NCI-H748 (cell line): ENCODE measurements at regions not wholly inside any gene's neighbourhood (a gene's known extent, or its start where the extent isn't known, plus 50 kb on each side); places are given as distances from the start of the nearest gene placed in this dataset.
"Not testable (repeated sequence)": the region's sequence is repeated elsewhere in the genome, so short reads cannot be mapped to it uniquely, and the experiment has no call there.

Source experiments
- DNase-seq: peaks from one replicate; lab custom pipeline; 2025; ENCODE audit not compliant: unreplicated experiment; lab: John Stamatoyannopoulos, UW

GRCh38 chrX:149420566-149420965, 84.5 kb downstream of the IDS start:
- not testable (repeated sequence) for DNase-seq

- no peak for DNase-seq
These were observed 107.1 kb downstream of the IDS start for GRCh38 chrX:149398027-149398426.

GRCh38 chrX:149392921-149393320, 112.2 kb downstream of the IDS start:
- DNase-seq = peak; percentile 31

GRCh38 chrX:149383852-149384251, 121.3 kb downstream of the IDS start:
- no peak for DNase-seq

GRCh38 chrX:149374751-149375150, 130.4 kb downstream of the IDS start:
- DNase-seq = no peak

- DNase-seq = no peak
These were observed 132.2 kb downstream of the IDS start for GRCh38 chrX:149372866-149373265.

- no peak for DNase-seq
These were observed 133.1 kb downstream of the IDS start for GRCh38 chrX:149371986-149372385.

- no peak for DNase-seq
These were observed 135.0 kb downstream of the IDS start for GRCh38 chrX:149370097-149370496.

GRCh38 chrX:149365552-149365951, 139.6 kb downstream of the IDS start:
- DNase-seq = no peak

GRCh38 chrX:149365061-149365460, 140.0 kb downstream of the IDS start:
- DNase-seq = no peak

- DNase-seq = no peak
These were observed 141.1 kb downstream of the IDS start for GRCh38 chrX:149363965-149364364.

GRCh38 chrX:149346306-149346705, 158.8 kb downstream of the IDS start:
- no peak for DNase-seq

- DNase-seq = no peak
These were observed 182.8 kb downstream of the IDS start for GRCh38 chrX:149322316-149322715.

GRCh38 chrX:149313871-149314371, 191.2 kb downstream of the IDS start:
- DNase-seq = no peak

- DNase-seq = no peak
These were observed 192.1 kb downstream of the IDS start for GRCh38 chrX:149312988-149313387.

- no peak for DNase-seq
These were observed 193.0 kb downstream of the IDS start for GRCh38 chrX:149312097-149312496.

- no peak for DNase-seq
These were observed 202.4 kb downstream of the IDS start for GRCh38 chrX:149302705-149303104.

GRCh38 chrX:149298111-149298510, 207.0 kb downstream of the IDS start:
- DNase-seq = no peak

- DNase-seq = peak; percentile 23
These were observed 209.0 kb downstream of the IDS start for GRCh38 chrX:149296092-149296491.

GRCh38 chrX:149286940-149287349, 218.2 kb downstream of the IDS start:
- DNase-seq = peak; percentile 12

GRCh38 chrX:149284616-149285015, 220.5 kb downstream of the IDS start:
- DNase-seq = no peak

- no peak for DNase-seq
These were observed 221.3 kb downstream of the IDS start for GRCh38 chrX:149283853-149284252.

- DNase-seq = no peak
These were observed 222.2 kb downstream of the IDS start for GRCh38 chrX:149282909-149283308.

GRCh38 chrX:149280011-149280410, 225.1 kb downstream of the IDS start:
- DNase-seq = no peak
